ENCODE measurements at regions not wholly inside any gene's neighbourhood (a gene's known extent, or its start where the extent isn't known, plus 50 kb on each side); places are given as distances from the start of the nearest gene placed in this dataset.

GRCh38 chr13:44692173-44692713 lies 116.1 kb upstream of the TSC22D1 start:
- Histone ChIP-seq H2AFZ (no peak overlapping the region), H3K79me2 (ENCODE audit: low read depth) (no peaks in the 10 kb centered on the region), H3K36me3 (ENCODE audit: low read depth) (no peaks in the 10 kb centered on the region), H3K27me3 (ENCODE audit: insufficient read depth, low read depth) (no peaks in the 10 kb centered on the region), H3K4me3 (no peak overlapping the region), H3K4me2 (no peak overlapping the region), H3K27ac (no peak overlapping the region), H3F3A (ENCODE audit: insufficient read depth, low read depth) (no peaks in the 10 kb centered on the region; the same call in 1 of the 2 replicates), H4K20me1 (ENCODE audit: insufficient read depth) (no peaks in the 10 kb centered on the region), H3K4me1 (replicated peaks; ENCODE audit: insufficient read depth) (no peaks in the 10 kb centered on the region), H3K9me2 (ENCODE audit: insufficient read depth) (0 out of 2 replicates have a peak, but pooled peaks cover 4% of the 10 kb centered on the region), H3K9me3 (ENCODE audit: insufficient read depth, low read depth) (no peaks in the 10 kb centered on the region; the same call in 1 of the 2 replicates)
- CTCF ChIA-PET: interaction anchor here (0.7 kb wide), 1 partner anchor 86 kb away, joined by 3 read pairs; no protein-coding TSS in a partner anchor
- DNase-seq: peak in 1 of 2 experiments; percentile 42
- intact Hi-C loops (cut with micrococcal nuclease; ENCODE audit: unreplicated experiment): no loop called here
- POLR2A ChIA-PET (ENCODE audit: unreplicated experiment): interaction anchor here (0.6 kb wide), 1 partner anchor 219 kb away, joined by 11 read pairs; no protein-coding TSS in a partner anchor
- TF ChIP-seq EZH2 (IDR thresholded peaks at IDR 0.05; ENCODE audit: low read depth) (no peak), CTCF (conservative IDR thresholded peaks at IDR 0.05) (no peak)
- no TSS peak for BruUV-seq (replicated peaks)

- Histone ChIP-seq H4K20me1 (ENCODE audit: insufficient read depth) (no peaks in the 10 kb centered on the region), H3F3A (ENCODE audit: insufficient read depth, low read depth) (no peaks in the 10 kb centered on the region; the same call in 1 of the 2 replicates), H3K79me2 (ENCODE audit: low read depth) (no peaks in the 10 kb centered on the region), H3K4me1 (replicated peaks; ENCODE audit: insufficient read depth) (no peaks in the 10 kb centered on the region), H3K4me3 (no peak overlapping the region), H3K27ac (no peak overlapping the region), H3K9me2 (ENCODE audit: insufficient read depth) (no peaks in the 10 kb centered on the region), H3K9me3 (ENCODE audit: insufficient read depth, low read depth) (no peaks in the 10 kb centered on the region), H3K36me3 (ENCODE audit: low read depth) (no peaks in the 10 kb centered on the region), H3K4me2 (no peak overlapping the region), H3K27me3 (ENCODE audit: insufficient read depth, low read depth) (no peaks in the 10 kb centered on the region), H2AFZ (no peak overlapping the region)
- POLR2A ChIA-PET (ENCODE audit: unreplicated experiment): no interaction called here
- intact Hi-C loops (cut with micrococcal nuclease; ENCODE audit: unreplicated experiment): no loop called here
- BruUV-seq (replicated peaks): no TSS peak
- TF ChIP-seq CTCF (conservative IDR thresholded peaks at IDR 0.05): no peak
- TF ChIP-seq EZH2 (IDR thresholded peaks at IDR 0.05; ENCODE audit: low read depth): no peak
- CTCF ChIA-PET: no interaction called here
- no peak for DNase-seq
Observed at GRCh38 chr13:44690376-44690775, 114.2 kb upstream of the TSC22D1 start.

- no peaks in the 10 kb centered on the region for H3K79me2 ChIP-seq (ENCODE audit: low read depth)
- no peaks in the 10 kb centered on the region for H3K9me2 ChIP-seq (ENCODE audit: insufficient read depth)
- H3K27me3 ChIP-seq (ENCODE audit: insufficient read depth, low read depth): no peaks in the 10 kb centered on the region
- intact Hi-C loops (cut with micrococcal nuclease; ENCODE audit: unreplicated experiment): no loop called here
- CTCF ChIA-PET: no interaction called here
- DNase-seq: no peak
- H3K36me3 ChIP-seq (ENCODE audit: low read depth): no peaks in the 10 kb centered on the region
- H3K4me3 ChIP-seq: no peak overlapping the region
- H3F3A ChIP-seq (ENCODE audit: insufficient read depth, low read depth): no peaks in the 10 kb centered on the region; the same call in 1 of the 2 replicates
- POLR2A ChIA-PET (ENCODE audit: unreplicated experiment): no interaction called here
- TF ChIP-seq EZH2 (IDR thresholded peaks at IDR 0.05; ENCODE audit: low read depth) (no peak), CTCF (conservative IDR thresholded peaks at IDR 0.05) (no peak)
- no peak overlapping the region for H3K4me2 ChIP-seq
- H2AFZ ChIP-seq: no peak overlapping the region
- H3K4me1 ChIP-seq (replicated peaks; ENCODE audit: insufficient read depth): no peaks in the 10 kb centered on the region
- no peaks in the 10 kb centered on the region for H3K9me3 ChIP-seq (ENCODE audit: insufficient read depth, low read depth)
- BruUV-seq (replicated peaks): no TSS peak
- no peak overlapping the region for H3K27ac ChIP-seq
- H4K20me1 ChIP-seq (ENCODE audit: insufficient read depth): no peaks in the 10 kb centered on the region
Observed at GRCh38 chr13:44688652-44689051, 112.5 kb upstream of the TSC22D1 start.
